CD14-positive monocyte (primary cell): ENCODE measurements at regions not wholly inside any gene's neighbourhood (a gene's known extent, or its start where the extent isn't known, plus 50 kb on each side); places are given as distances from the start of the nearest gene placed in this dataset.

Experiments
- DNase-seq, 3 donors: peaks; one replicate each; pipeline ENCODE4 v3.0.0-alpha.2; 2011 to 2022
- H2AFZ ChIP-seq: 2 replicates; pipeline ENCODE4 v1.6.0; 2012; ENCODE audit warnings: mild to moderate bottlenecking, low read depth, low read length, inconsistent platforms; ENCODE audit not compliant: insufficient read depth, poor library complexity, severe bottlenecking
- H3K27ac ChIP-seq, 2 donors: 1 replicate in 1 of 2; 2 replicates in 1 of 2; pipeline ENCODE4 v1.5.1; 2012 to 2013; ENCODE audit warnings: low read length in 2 of 2, control low read depth in 1 of 2, inconsistent platforms in 1 of 2, low read depth in 1 of 2, mild to moderate bottlenecking in 1 of 2
- H3K27me3 ChIP-seq, 2 donors: one replicate each; pipeline versions ENCODE4 v1.6.0 to v1.6.1; 2011 to 2013; ENCODE audit warnings: low read length in 2 of 2; ENCODE audit not compliant: control insufficient read depth in 2 of 2, insufficient read depth in 2 of 2
- H3K36me3 ChIP-seq, 2 donors: replicated peaks in 1 of 2; 1 replicate in 1 of 2; 2 replicates in 1 of 2; pipeline versions ENCODE4 v1.5.1 to v1.6.1; 2012 to 2013; ENCODE audit warnings: low read length in 2 of 2, control low read depth in 1 of 2, inconsistent platforms in 1 of 2, mild to moderate bottlenecking in 1 of 2; ENCODE audit not compliant: insufficient read depth in 2 of 2, control insufficient read depth in 1 of 2
- H3K4me1 ChIP-seq, 2 donors: 1 replicate in 1 of 2; 2 replicates in 1 of 2; pipeline versions ENCODE4 v1.5.1 to v1.6.1; 2012 to 2013; ENCODE audit warnings: low read length in 2 of 2, control low read depth in 1 of 2, inconsistent platforms in 1 of 2, mild to moderate bottlenecking in 1 of 2, moderate library complexity in 1 of 2; ENCODE audit not compliant: insufficient read depth in 2 of 2, control insufficient read depth in 1 of 2
- H3K4me2 ChIP-seq: replicated peaks from 2 replicates; pipeline ENCODE3; 2012; ENCODE audit warnings: low read length, moderate library complexity, mild to moderate bottlenecking; ENCODE audit not compliant: poor library complexity, severe bottlenecking; ENCODE audit errors: extremely low read depth
- H3K4me3 ChIP-seq, 3 experiments: fragments of 200-600 bp in 1 of 3; sonication (generic) in 1 of 3; replicated peaks in 1 of 3; 1 replicate in 2 of 3; 2 replicates in 1 of 3; pipeline ENCODE4 v1.5.1; 2011 to 2013; ENCODE audit warnings: low read length in 3 of 3, mild to moderate bottlenecking in 3 of 3, control low read depth in 2 of 3, low read depth in 2 of 3, inconsistent platforms in 1 of 3, moderate library complexity in 1 of 3
- H3K79me2 ChIP-seq: 2 replicates; pipeline ENCODE4 v1.6.0; 2012; ENCODE audit warnings: mild to moderate bottlenecking, control low read depth, inconsistent platforms, low read length, moderate library complexity; ENCODE audit not compliant: insufficient read depth
- H3K9ac ChIP-seq: 2 replicates; pipeline ENCODE4 v1.6.0; 2017; ENCODE audit warnings: low read length, mild to moderate bottlenecking; ENCODE audit not compliant: insufficient read depth, poor library complexity, severe bottlenecking
- H3K9me3 ChIP-seq, 2 donors: replicated peaks in 1 of 2; 1 replicate in 1 of 2; 2 replicates in 1 of 2; pipeline versions ENCODE4 v1.5.1 to v1.6.1; 2012 to 2013; ENCODE audit warnings: low read length in 2 of 2, control low read depth in 1 of 2; ENCODE audit not compliant: control insufficient read depth in 1 of 2, insufficient read depth in 1 of 2
- H4K20me1 ChIP-seq: 2 replicates; pipeline ENCODE4 v1.6.0; 2012; ENCODE audit warnings: mild to moderate bottlenecking, low read length, control low read depth, moderate library complexity; ENCODE audit not compliant: insufficient read depth
- H3K27ac Mint-ChIP-seq, 7 donors: one replicate each; pipeline ENCODE4 v1.8.0; 2020; ENCODE audit warnings: mild to moderate bottlenecking in 7 of 7, mixed read lengths in 7 of 7, moderate library complexity in 6 of 7, inconsistent platforms in 2 of 7
- H3K27me3 Mint-ChIP-seq, 3 donors: one replicate each; pipeline ENCODE4 v1.8.0; 2021 to 2022; ENCODE audit warnings: low read depth in 3 of 3, mild to moderate bottlenecking in 3 of 3, mixed read lengths in 3 of 3, moderate library complexity in 3 of 3, inconsistent platforms in 1 of 3
- H3K36me3 Mint-ChIP-seq, 2 donors: one replicate each; pipeline ENCODE4 v1.8.0; 2020; ENCODE audit warnings: mixed read lengths in 2 of 2, inconsistent platforms in 1 of 2, mild to moderate bottlenecking in 1 of 2
- H3K4me1 Mint-ChIP-seq: one replicate; pipeline ENCODE4 v1.8.0; 2020; ENCODE audit warnings: mild to moderate bottlenecking, mixed read lengths
- H3K4me3 Mint-ChIP-seq, 2 donors: one replicate each; pipeline ENCODE4 v1.8.0; 2020; ENCODE audit warnings: mild to moderate bottlenecking in 2 of 2, mixed read lengths in 2 of 2, moderate library complexity in 1 of 2
- H3K9me3 Mint-ChIP-seq, 7 donors: one replicate each; pipeline ENCODE4 v1.8.0; 2020 to 2022; ENCODE audit warnings: mixed read lengths in 7 of 7, mild to moderate bottlenecking in 6 of 7, moderate library complexity in 6 of 7, inconsistent platforms in 2 of 7
- CTCF ChIP-seq: fragments of 200-600 bp; IDR thresholded peaks from one replicate; pipeline ENCODE4 v1.8.0; 2022; ENCODE audit warnings: antibody characterized with exemption, mild to moderate bottlenecking
- WGBS: methylation state at CpG from one replicate; pipeline ENCODE4 v1.1.5; 2013; ENCODE audit warnings: missing lambda C conversion rate; ENCODE audit not compliant: insufficient coverage; 5-methylcytosine and 5-hydroxymethylcytosine counted together
- intact Hi-C, 2 donors: fragments of 100-400 bp; cut with micrococcal nuclease; formaldehyde crosslinking; loops; one replicate each; pipeline versions ENCODE4 v1.15.0 to v1.15.1; 2023

- TF ChIP-seq CTCF, result no peak
- no peaks in the 10 kb centered on the region for H4K20me1 ChIP-seq
- intact Hi-C loops, result no loop called here
- peaks cover 0 to 10% (median 0%) of the 10 kb centered on the region in 7 donors for H3K9me3 Mint-ChIP-seq
- H3K4me1 Mint-ChIP-seq, result no peaks in the 10 kb centered on the region
- no peaks in the 10 kb centered on the region for H3K4me1 ChIP-seq
- no peak overlapping the region for H3K4me3 ChIP-seq
- H3K27me3 ChIP-seq, result peaks cover 0 to 2% of the 10 kb centered on the region in 2 donors
- no CpG with 5 or more reads among the region's 6 CpGs for WGBS
- H3K4me2 ChIP-seq, result no peak overlapping the region
- no peak for DNase-seq
- no peak overlapping the region for H3K27ac Mint-ChIP-seq
- H3K27me3 Mint-ChIP-seq, result peaks cover 0 to 2% (median 2%) of the 10 kb centered on the region in 3 donors
- no peaks in the 10 kb centered on the region for H3K36me3 ChIP-seq
- H3K9me3 ChIP-seq, result no peaks in the 10 kb centered on the region
- no peaks in the 10 kb centered on the region for H3K79me2 ChIP-seq
- H2AFZ ChIP-seq, result no peak overlapping the region
- H3K9ac ChIP-seq, result no peak overlapping the region
- no peak overlapping the region for H3K4me3 Mint-ChIP-seq
- H3K27ac ChIP-seq, result no peak overlapping the region
- H3K36me3 Mint-ChIP-seq, result no peaks in the 10 kb centered on the region
These were observed 91.7 kb downstream of the NKX2-1 start for GRCh38 chr14:36428350-36428749.

GRCh38 chr14:36426836-36427235, 93.2 kb downstream of the NKX2-1 start:
- Histone ChIP-seq H3K27ac (no peak overlapping the region), H3K4me1 (no peaks in the 10 kb centered on the region), H3K27me3 (peaks cover 0 to 2% of the 10 kb centered on the region in 2 donors), H3K4me3 (no peak overlapping the region), H3K9ac (no peak overlapping the region), H3K4me2 (no peak overlapping the region), H3K36me3 (no peaks in the 10 kb centered on the region), H4K20me1 (no peaks in the 10 kb centered on the region), H2AFZ (no peak overlapping the region), H3K9me3 (no peaks in the 10 kb centered on the region), H3K79me2 (no peaks in the 10 kb centered on the region)
- intact Hi-C loops, result no loop called here
- no peaks in the 10 kb centered on the region for H3K36me3 Mint-ChIP-seq
- no peak for TF ChIP-seq CTCF
- no peak overlapping the region for H3K27ac Mint-ChIP-seq
- WGBS, result 86% methylated on average over 1 of the region's 1 CpG
- peaks cover 0 to 2% (median 2%) of the 10 kb centered on the region in 3 donors for H3K27me3 Mint-ChIP-seq
- no peak for DNase-seq
- peaks cover 0 to 5% (median 0%) of the 10 kb centered on the region in 7 donors for H3K9me3 Mint-ChIP-seq
- H3K4me3 Mint-ChIP-seq, result no peak overlapping the region
- H3K4me1 Mint-ChIP-seq, result no peaks in the 10 kb centered on the region
